Erythroblast (primary cell): ENCODE measurements at regions not wholly inside any gene's neighbourhood (a gene's known extent, or its start where the extent isn't known, plus 50 kb on each side); places are given as distances from the start of the nearest gene placed in this dataset.

Source experiments
- GATA1 ChIP-seq: IDR thresholded peaks from 2 replicates; pipeline ENCODE4 v1.6.1; 2011; ENCODE audit warnings: low read depth, mild to moderate bottlenecking, control low read depth, low read length, moderate library complexity
- POLR2A ChIP-seq: IDR thresholded peaks from 2 replicates; pipeline ENCODE4 v1.6.1; 2011; ENCODE audit warnings: mild to moderate bottlenecking, low read length

DNA sequence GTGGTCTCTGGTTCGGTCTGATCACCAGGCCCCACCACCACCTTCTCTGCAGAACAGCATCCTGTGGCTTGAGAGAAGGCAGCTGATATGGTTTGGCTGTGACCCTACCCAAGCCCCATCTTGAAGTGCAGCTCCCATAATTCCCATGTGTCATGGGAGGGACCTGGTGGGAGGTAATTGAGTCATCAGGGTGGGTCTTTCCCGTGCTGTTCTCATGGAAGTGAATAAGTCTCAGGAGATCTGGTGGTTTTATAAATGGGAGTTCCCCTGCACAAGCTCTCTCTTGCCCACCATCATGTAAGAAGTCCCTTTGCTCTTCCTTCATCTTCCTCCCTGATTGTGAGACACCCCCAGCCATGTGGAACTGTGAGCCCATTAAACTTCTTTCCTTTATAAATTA, 352.3 kb upstream of the CDH5 start:
- TF ChIP-seq POLR2A (no peak), GATA1 (no peak)
